Left renal cortex interstitium (tissue), 4 donors: ENCODE measurements at regions not wholly inside any gene's neighbourhood (a gene's known extent, or its start where the extent isn't known, plus 50 kb on each side); places are given as distances from the start of the nearest gene placed in this dataset.
A peak's percentile ranks its signal among the peaks of the same experiment; 100 is the strongest.

Experiments used
- DNase-seq, 4 donors: peaks; one replicate each; pipeline ENCODE4 v3.0.0-alpha.2; 2013; ENCODE audit warnings: low read depth in 4 of 4, low spot score in 2 of 4, missing footprints in 1 of 4

- no peak for DNase-seq
Observed at GRCh38 chr2:12594590-12594989, 122.1 kb upstream of the TRIB2 start.

GRCh38 chr2:12596771-12597170 lies 120.0 kb upstream of the TRIB2 start:
- no peak for DNase-seq

- no peak for DNase-seq
Observed at GRCh38 chr2:12597610-12598009, 119.1 kb upstream of the TRIB2 start.

GRCh38 chr2:12602661-12603060 lies 114.1 kb upstream of the TRIB2 start:
- DNase-seq, result no peak

GRCh38 chr2:12603781-12604295 lies 112.9 kb upstream of the TRIB2 start:
- no peak for DNase-seq

- no peak for DNase-seq
Observed at GRCh38 chr2:12604341-12604740, 112.4 kb upstream of the TRIB2 start.

- no peak for DNase-seq
Observed at GRCh38 chr2:12605366-12605765, 111.4 kb upstream of the TRIB2 start.

GRCh38 chr2:12605936-12606335 lies 110.8 kb upstream of the TRIB2 start:
- no peak for DNase-seq

GRCh38 chr2:12606472-12607000 lies 110.2 kb upstream of the TRIB2 start:
- DNase-seq, result no peak

- no peak for DNase-seq
Observed at GRCh38 chr2:12607971-12608370, 108.8 kb upstream of the TRIB2 start.

GRCh38 chr2:12610314-12610713 lies 106.4 kb upstream of the TRIB2 start:
- no peak for DNase-seq

GRCh38 chr2:12612168-12612567 lies 104.6 kb upstream of the TRIB2 start:
- no peak for DNase-seq

- DNase-seq, result no peak
Observed at GRCh38 chr2:12612671-12613070, 104.1 kb upstream of the TRIB2 start.

GRCh38 chr2:12613137-12613835 lies 103.5 kb upstream of the TRIB2 start:
- DNase-seq, result peak in 3 of 4 donors; percentile 46 to 64 (median 47)

GRCh38 chr2:12615509-12615908 lies 101.2 kb upstream of the TRIB2 start:
- DNase-seq, result no peak

GRCh38 chr2:12616456-12617156 lies 100.1 kb upstream of the TRIB2 start:
- DNase-seq, result no peak

- no peak for DNase-seq
Observed at GRCh38 chr2:12617366-12617765, 99.4 kb upstream of the TRIB2 start.

GRCh38 chr2:12617853-12618252 lies 98.9 kb upstream of the TRIB2 start:
- DNase-seq, result no peak

- no peak for DNase-seq
Observed at GRCh38 chr2:12618576-12618975, 98.2 kb upstream of the TRIB2 start.

GRCh38 chr2:12619975-12620374 lies 96.8 kb upstream of the TRIB2 start:
- DNase-seq, result no peak

- DNase-seq, result no peak
Observed at GRCh38 chr2:12620759-12621158, 96.0 kb upstream of the TRIB2 start.

GRCh38 chr2:12623051-12623450 lies 93.7 kb upstream of the TRIB2 start:
- DNase-seq, result no peak
